ENCODE measurements at regions not wholly inside any gene's neighbourhood (a gene's known extent, or its start where the extent isn't known, plus 50 kb on each side); places are given as distances from the start of the nearest gene placed in this dataset.

GRCh38 chr6:132017942-132018341 is 66.8 kb upstream of the CCN2 start:
- TF ChIP-seq, protein P1, sequence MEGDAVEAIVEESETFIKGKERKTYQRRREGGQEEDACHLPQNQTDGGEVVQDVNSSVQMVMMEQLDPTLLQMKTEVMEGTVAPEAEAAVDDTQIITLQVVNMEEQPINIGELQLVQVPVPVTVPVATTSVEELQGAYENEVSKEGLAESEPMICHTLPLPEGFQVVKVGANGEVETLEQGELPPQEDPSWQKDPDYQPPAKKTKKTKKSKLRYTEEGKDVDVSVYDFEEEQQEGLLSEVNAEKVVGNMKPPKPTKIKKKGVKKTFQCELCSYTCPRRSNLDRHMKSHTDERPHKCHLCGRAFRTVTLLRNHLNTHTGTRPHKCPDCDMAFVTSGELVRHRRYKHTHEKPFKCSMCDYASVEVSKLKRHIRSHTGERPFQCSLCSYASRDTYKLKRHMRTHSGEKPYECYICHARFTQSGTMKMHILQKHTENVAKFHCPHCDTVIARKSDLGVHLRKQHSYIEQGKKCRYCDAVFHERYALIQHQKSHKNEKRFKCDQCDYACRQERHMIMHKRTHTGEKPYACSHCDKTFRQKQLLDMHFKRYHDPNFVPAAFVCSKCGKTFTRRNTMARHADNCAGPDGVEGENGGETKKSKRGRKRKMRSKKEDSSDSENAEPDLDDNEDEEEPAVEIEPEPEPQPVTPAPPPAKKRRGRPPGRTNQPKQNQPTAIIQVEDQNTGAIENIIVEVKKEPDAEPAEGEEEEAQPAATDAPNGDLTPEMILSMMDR (conservative IDR thresholded peaks at IDR 0.05; ENCODE audit: low read depth, low read length) = no peak
- H3K4me3 ChIP-seq (ENCODE audit: low read depth, low read length) = no peak overlapping the region
- no peak for DNase-seq (ENCODE audit: low read depth)

- TF ChIP-seq, protein P1 (conservative IDR thresholded peaks at IDR 0.05; ENCODE audit: low read depth, low read length) = no peak
- no peak for DNase-seq (ENCODE audit: low read depth)
- H3K4me3 ChIP-seq (ENCODE audit: low read depth, low read length) = no peak overlapping the region
These were observed 65.2 kb upstream of the CCN2 start for GRCh38 chr6:132016396-132016795.

GRCh38 chr6:132011582-132011981 is 60.4 kb upstream of the CCN2 start:
- H3K4me3 ChIP-seq (ENCODE audit: low read depth, low read length) = no peak overlapping the region
- TF ChIP-seq, protein P1 (conservative IDR thresholded peaks at IDR 0.05; ENCODE audit: low read depth, low read length) = no peak
- peak; percentile 47 for DNase-seq (ENCODE audit: low read depth)

DNA sequence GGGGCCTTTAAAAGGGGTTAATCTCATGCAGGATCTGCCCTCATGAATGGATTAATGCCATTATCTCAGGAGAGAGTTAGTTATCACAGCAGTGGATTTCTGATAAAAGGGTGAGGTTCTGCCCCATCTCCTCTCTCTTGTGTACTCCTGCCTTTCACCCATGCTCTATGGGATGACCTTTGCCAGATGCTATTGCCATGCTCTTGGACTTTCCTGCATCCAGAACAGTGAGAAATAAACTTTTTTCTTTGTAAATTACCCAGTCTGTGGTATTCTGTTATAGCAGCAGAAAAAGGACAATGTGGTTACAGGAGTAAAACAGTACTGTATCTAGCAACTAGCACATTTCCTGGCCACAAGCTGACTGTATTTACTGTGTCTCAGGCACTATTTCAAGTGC is 58.0 kb upstream of the CCN2 start:
- no peak for DNase-seq (ENCODE audit: low read depth)
- no peak overlapping the region for H3K4me3 ChIP-seq (ENCODE audit: low read depth, low read length)
- TF ChIP-seq, protein P1 (conservative IDR thresholded peaks at IDR 0.05; ENCODE audit: low read depth, low read length) = no peak

GRCh38 chr6:132007474-132008190 is 56.5 kb upstream of the CCN2 start:
- TF ChIP-seq, protein P1 (conservative IDR thresholded peaks at IDR 0.05; ENCODE audit: low read depth, low read length) = no peak
- no peak overlapping the region for H3K4me3 ChIP-seq (ENCODE audit: low read depth, low read length)
- peak; percentile 89 for DNase-seq (ENCODE audit: low read depth)

- H3K4me3 ChIP-seq (ENCODE audit: low read depth, low read length) = no peak overlapping the region
- TF ChIP-seq, protein P1 (conservative IDR thresholded peaks at IDR 0.05; ENCODE audit: low read depth, low read length) = no peak
- DNase-seq (ENCODE audit: low read depth) = no peak
These were observed 54.0 kb upstream of the CCN2 start for GRCh38 chr6:132005178-132005577.

GRCh38 chr6:132004668-132005067 is 53.5 kb upstream of the CCN2 start:
- TF ChIP-seq, protein P1 (conservative IDR thresholded peaks at IDR 0.05; ENCODE audit: low read depth, low read length) = no peak
- no peak for DNase-seq (ENCODE audit: low read depth)
- H3K4me3 ChIP-seq (ENCODE audit: low read depth, low read length) = no peak overlapping the region
